Activated naive CD4-positive, alpha-beta T cell treated with anti-CD3 and anti-CD28 coated beads, Interleukin-2, amount 50 U/mL, for 72 hours (primary cell): ENCODE measurements at regions not wholly inside any gene's neighbourhood (a gene's known extent, or its start where the extent isn't known, plus 50 kb on each side); places are given as distances from the start of the nearest gene placed in this dataset.
A peak's percentile ranks its signal among the peaks of the same experiment; 100 is the strongest.
"Not testable (repeated sequence)": the region's sequence is repeated elsewhere in the genome, so short reads cannot be mapped to it uniquely, and the experiment has no call there.

Source experiments
- ATAC-seq, 2 donors: fragments of 150-1000 bp; cut with Tn5 transposase; 2 replicates each; pipeline ENCODE4 v1.10.0; 2021; ENCODE audit warnings: mild to moderate bottlenecking in 2 of 2, moderate library complexity in 2 of 2
- DNase-seq, 2 donors: peaks; one replicate each; pipeline ENCODE4 v3.0.0; 2021 to 2022; ENCODE audit warnings: low spot score in 2 of 2
- H3K27ac Mint-ChIP-seq, 2 donors: one replicate each; pipeline ENCODE4 v1.8.0; 2022; ENCODE audit warnings: mild to moderate bottlenecking in 2 of 2, mixed read lengths in 2 of 2
- H3K36me3 Mint-ChIP-seq, 2 donors: one replicate each; pipeline ENCODE4 v1.8.0; 2022; ENCODE audit warnings: mixed read lengths in 2 of 2
- H3K9me3 Mint-ChIP-seq, 2 donors: one replicate each; pipeline ENCODE4 v1.8.0; 2022; ENCODE audit warnings: mixed read lengths in 2 of 2

- no peak for DNase-seq
These were observed 95.5 kb downstream of the OTUD1 start for GRCh38 chr10:23534326-23534725.

GRCh38 chr10:23534761-23535160 is 95.9 kb downstream of the OTUD1 start:
- ATAC-seq (no peak), DNase-seq (no peak)
- H3K27ac Mint-ChIP-seq: peak overlapping the region; percentile 82 to 93
- H3K9me3 Mint-ChIP-seq: peaks cover 13 to 15% of the 10 kb centered on the region in 2 donors
- H3K36me3 Mint-ChIP-seq: peaks cover 20 to 24% of the 10 kb centered on the region in 2 donors

More at GRCh38 chr10:23534326-23534725, 95.5 kb downstream of the OTUD1 start:
- peak in 1 of 2 donors; percentile 2 for ATAC-seq
- Mint-ChIP-seq H3K9me3 (peaks cover 10 to 12% of the 10 kb centered on the region in 2 donors), H3K36me3 (peaks cover 15 to 19% of the 10 kb centered on the region in 2 donors), H3K27ac (peak overlapping the region; percentile 82 to 93)

DNA sequence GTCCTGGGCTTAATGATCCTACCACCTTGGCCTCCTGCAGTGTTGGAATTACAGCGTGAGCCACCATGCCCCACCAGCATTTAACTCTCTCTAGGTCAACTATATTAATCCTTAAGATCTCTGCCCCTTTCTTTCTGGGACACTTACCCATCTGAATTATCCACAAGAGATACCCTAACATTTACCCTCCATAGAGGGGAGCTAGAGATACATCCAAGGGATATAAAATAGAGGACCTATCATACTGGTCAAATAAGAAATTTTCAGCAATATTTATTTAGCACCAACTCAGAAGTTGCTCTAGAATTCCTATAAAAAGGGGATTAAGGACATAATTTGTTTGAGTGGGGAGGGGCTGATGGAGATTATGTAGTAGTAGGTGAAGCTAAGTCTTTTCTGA is 96.5 kb downstream of the OTUD1 start:
- H3K9me3 Mint-ChIP-seq: peaks cover 13 to 15% of the 10 kb centered on the region in 2 donors
- DNase-seq (no peak), ATAC-seq (no peak)
- H3K27ac Mint-ChIP-seq: peak overlapping the region; percentile 3 to 82
- peaks cover 26 to 30% of the 10 kb centered on the region in 2 donors for H3K36me3 Mint-ChIP-seq

- peaks cover 16 to 24% of the 10 kb centered on the region in 2 donors for H3K9me3 Mint-ChIP-seq
- peak in 1 of 2 donors; percentile 33 for ATAC-seq
- H3K36me3 Mint-ChIP-seq: peaks cover 26 to 35% of the 10 kb centered on the region in 2 donors
- H3K27ac Mint-ChIP-seq: peak overlapping the region in 1 of 2 donors; percentile 82
- DNase-seq: no peak
These were observed 100.1 kb downstream of the OTUD1 start for GRCh38 chr10:23538968-23539367.

DNA sequence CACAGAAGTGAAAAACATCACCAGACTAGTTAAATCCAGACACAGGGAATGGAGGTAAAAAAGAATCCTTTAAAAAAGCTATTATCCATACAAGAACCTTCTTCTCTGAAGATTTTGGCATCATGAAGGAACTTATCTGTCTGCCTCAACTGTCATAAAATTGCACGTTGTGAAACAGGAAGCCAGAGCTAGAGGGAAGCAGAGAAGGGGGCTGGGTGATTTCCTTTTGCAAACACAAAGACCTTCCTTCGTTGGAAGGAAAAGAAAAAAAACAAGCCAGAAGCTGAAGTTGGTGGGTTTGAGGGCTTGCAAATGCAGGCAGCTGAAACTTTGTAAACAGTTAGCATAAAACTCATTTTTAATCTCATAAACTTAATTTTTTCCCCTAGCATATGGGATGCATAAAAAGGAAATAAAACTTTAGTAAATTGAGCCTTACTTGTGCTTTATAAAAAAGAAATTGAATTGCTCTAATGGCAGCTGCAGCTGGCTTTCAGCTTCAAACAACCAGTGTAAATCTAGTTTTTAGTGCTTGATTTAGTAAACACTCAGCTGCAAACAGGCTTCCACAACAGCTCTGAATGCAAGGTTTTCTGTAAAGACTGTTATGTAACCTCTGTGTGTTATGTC is 101.6 kb downstream of the OTUD1 start:
- no peak for DNase-seq
- peaks cover 34 to 41% of the 10 kb centered on the region in 2 donors for H3K36me3 Mint-ChIP-seq
- ATAC-seq: no peak
- H3K9me3 Mint-ChIP-seq: peaks cover 20 to 28% of the 10 kb centered on the region in 2 donors
- H3K27ac Mint-ChIP-seq: peak overlapping the region; percentile 52 to 82

- H3K36me3 Mint-ChIP-seq: peaks cover 25 to 50% of the 10 kb centered on the region in 2 donors
- no peak for DNase-seq
These were observed 105.0 kb downstream of the OTUD1 start for GRCh38 chr10:23543691-23544380.

GRCh38 chr10:23545866-23546265 is 107.0 kb downstream of the OTUD1 start:
- peaks cover 4 to 21% of the 10 kb centered on the region in 2 donors for H3K9me3 Mint-ChIP-seq
- H3K27ac Mint-ChIP-seq: peak overlapping the region in 1 of 2 donors; percentile 31
- not testable (repeated sequence) for DNase-seq, ATAC-seq
- H3K36me3 Mint-ChIP-seq: peaks cover 9 to 33% of the 10 kb centered on the region in 2 donors

More at GRCh38 chr10:23543691-23544380, 105.0 kb downstream of the OTUD1 start:
- ATAC-seq: no peak
- no peak overlapping the region for H3K27ac Mint-ChIP-seq
- H3K9me3 Mint-ChIP-seq: peaks cover 11 to 26% of the 10 kb centered on the region in 2 donors

DNA sequence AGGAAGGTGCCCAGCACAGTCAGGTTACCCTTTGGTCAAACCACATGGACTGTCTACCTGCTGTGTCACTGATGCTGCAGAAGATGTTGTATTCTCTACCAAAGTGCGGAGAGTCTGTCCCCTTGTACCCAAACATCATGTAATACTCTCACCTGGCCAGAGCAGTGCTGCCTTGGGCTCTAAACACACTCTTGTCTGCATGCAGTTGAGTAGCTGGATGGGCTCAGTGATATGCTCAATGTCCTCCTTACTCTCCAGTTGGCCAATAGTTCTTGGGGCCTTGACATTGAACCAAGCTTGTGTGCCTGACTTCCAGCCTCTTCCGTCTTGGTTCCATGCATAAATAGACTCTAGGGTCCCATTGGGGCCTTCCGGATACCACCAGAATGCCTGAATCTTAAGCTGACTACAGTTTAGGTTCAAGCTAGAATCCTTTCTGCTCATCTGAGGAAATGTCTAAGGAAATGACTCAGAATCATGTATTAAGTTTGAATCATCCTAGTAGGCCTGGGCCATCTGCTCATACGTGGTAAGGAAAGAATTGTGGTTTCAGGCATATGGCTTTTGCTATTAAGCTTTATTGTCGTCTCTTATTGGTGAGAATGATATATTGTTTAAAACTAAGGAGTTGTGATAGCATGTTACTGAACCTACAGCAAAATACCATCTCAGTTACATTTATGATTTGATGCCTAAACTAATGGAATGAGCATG is 118.0 kb downstream of the OTUD1 start:
- H3K27ac Mint-ChIP-seq: peak overlapping the region; percentile 61 to 75
- peaks cover 7 to 8% of the 10 kb centered on the region in 2 donors for H3K9me3 Mint-ChIP-seq
- H3K36me3 Mint-ChIP-seq: peaks cover 8 to 9% of the 10 kb centered on the region in 2 donors
- DNase-seq (no peak), ATAC-seq (peak; percentile 95 to 99)

GRCh38 chr10:23557777-23558176 is 118.9 kb downstream of the OTUD1 start:
- DNase-seq: no peak
- Mint-ChIP-seq H3K36me3 (peaks cover 16% of the 10 kb centered on the region in 2 donors), H3K9me3 (peaks cover 13 to 14% of the 10 kb centered on the region in 2 donors), H3K27ac (peak overlapping the region in 1 of 2 donors; percentile 75)
- ATAC-seq: peak in 1 of 2 donors; percentile 31

DNA sequence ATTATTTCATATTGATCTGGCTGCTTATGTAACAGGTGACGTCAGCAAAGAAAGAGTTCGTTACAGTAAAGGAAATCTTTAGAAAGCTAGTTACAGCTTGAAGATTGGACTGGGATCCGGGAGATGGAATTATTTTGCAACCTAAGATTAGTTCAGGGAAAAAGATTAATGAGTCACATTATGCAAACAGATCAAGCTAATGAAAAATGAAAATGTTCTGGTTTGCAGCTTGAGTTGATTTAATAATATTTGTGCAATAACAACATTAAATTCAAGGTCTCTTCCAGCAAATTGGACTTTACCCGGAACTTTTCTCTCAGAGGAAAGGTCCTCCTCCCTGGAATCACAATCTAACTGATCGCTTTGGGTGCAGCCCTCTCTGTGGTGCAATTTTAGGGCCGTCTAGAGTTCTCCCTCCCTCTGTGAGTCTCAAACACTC is 119.5 kb downstream of the OTUD1 start:
- no peak for DNase-seq
- ATAC-seq: no peak
- peaks cover 17 to 18% of the 10 kb centered on the region in 2 donors for H3K36me3 Mint-ChIP-seq
- peaks cover 13 to 14% of the 10 kb centered on the region in 2 donors for H3K9me3 Mint-ChIP-seq
- peak overlapping the region in 1 of 2 donors; percentile 75 for H3K27ac Mint-ChIP-seq

DNA sequence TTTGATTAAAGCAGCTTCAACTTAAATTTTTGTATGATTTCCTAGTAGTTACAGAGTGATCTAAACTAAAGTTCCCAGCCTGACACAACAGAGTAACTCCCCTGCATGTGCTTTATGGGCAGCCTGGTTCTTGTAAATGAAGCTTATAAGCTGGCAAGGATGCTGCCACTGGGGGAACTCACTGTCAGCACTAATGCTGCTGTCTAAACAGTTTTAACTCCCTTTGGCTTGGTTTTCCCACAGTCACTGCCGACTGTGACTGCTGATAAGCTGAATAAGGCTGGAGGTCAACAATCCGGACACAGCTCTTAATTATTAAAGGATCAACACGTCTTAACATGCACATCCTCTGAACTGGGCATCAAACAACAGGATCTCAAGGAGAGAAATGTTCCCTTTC is 130.1 kb downstream of the OTUD1 start:
- ATAC-seq (no peak), DNase-seq (no peak)
- peaks cover 24 to 28% of the 10 kb centered on the region in 2 donors for H3K36me3 Mint-ChIP-seq
- H3K27ac Mint-ChIP-seq: no peak overlapping the region
- H3K9me3 Mint-ChIP-seq: peaks cover 25 to 33% of the 10 kb centered on the region in 2 donors

DNA sequence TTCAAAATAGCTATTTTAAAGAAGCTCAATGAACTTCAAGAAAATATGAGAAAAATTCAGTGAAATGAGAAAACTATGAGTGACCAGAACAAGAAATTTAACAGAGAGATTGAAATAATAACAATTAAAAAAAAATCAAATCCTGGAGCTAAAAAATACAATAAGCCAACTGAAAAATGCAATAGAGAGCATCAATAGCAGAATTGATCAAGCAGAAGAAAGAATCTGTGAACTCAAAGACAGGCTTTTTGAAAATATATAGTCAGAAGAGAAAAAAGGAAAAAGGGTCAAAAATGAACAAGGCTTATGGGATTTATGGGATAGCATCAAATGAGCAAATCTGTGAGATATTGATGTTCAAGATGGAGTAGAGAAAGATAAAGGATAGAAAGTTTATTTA is 133.0 kb downstream of the OTUD1 start:
- H3K27ac Mint-ChIP-seq: no peak overlapping the region
- ATAC-seq (no peak), DNase-seq (no peak)
- peaks cover 18 to 24% of the 10 kb centered on the region in 2 donors for H3K36me3 Mint-ChIP-seq
- H3K9me3 Mint-ChIP-seq: peaks cover 16 to 18% of the 10 kb centered on the region in 2 donors

DNA sequence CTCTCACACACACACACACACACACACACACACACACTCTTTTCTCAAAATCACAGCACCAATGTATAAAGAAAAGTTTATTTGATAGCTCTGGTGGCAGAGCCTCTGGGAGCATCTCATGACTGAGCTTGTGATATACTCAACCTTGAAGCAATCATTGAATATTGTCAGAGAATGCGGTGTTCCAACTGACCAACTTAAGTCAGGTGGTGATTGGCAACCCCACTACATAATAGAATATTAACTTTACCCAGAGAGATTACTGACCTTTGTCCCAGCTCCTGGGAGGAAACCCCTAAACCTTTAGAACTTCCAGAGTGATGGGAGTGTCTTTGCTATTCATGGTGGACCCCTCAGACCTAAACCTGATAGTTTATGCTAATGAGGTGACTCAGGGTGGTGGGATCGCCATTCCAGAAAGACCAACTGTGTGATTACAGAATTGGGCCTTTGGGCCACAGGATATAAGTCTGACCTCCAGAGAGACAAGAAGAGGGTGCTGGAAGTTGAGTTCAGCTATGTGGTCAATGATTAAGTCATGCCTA is 143.1 kb downstream of the OTUD1 start:
- peaks cover 0 to 4% of the 10 kb centered on the region in 2 donors for H3K36me3 Mint-ChIP-seq
- ATAC-seq (no peak), DNase-seq (no peak)
- no peak overlapping the region for H3K27ac Mint-ChIP-seq
- no peaks in the 10 kb centered on the region for H3K9me3 Mint-ChIP-seq

- peaks cover 0 to 6% of the 10 kb centered on the region in 2 donors for H3K36me3 Mint-ChIP-seq
- ATAC-seq (no peak), DNase-seq (no peak)
- H3K9me3 Mint-ChIP-seq: peaks cover 0 to 6% of the 10 kb centered on the region in 2 donors
- H3K27ac Mint-ChIP-seq: no peak overlapping the region
These were observed 145.5 kb downstream of the OTUD1 start for GRCh38 chr10:23584396-23584795.

GRCh38 chr10:23585186-23585585 is 146.3 kb downstream of the OTUD1 start:
- peaks cover 0 to 6% of the 10 kb centered on the region in 2 donors for H3K9me3 Mint-ChIP-seq

DNA sequence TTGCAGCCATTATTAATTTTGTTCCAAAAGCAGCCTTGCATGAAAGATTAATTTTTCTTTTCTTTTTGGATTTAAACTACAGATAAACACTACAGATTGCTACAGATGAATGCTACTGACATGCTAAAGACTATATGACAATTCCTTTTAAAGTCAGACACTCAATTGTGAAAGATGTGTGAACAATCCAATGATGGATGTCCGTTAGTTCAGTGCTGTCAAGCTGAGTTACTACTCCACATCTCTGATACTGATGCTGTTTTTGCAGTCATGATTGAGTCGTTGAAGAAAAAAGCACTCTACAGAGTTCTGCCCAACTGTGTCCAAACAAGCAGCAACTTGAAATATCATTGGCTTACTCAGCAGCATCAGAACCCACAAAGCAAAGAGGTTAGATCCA is 146.8 kb downstream of the OTUD1 start:
- ATAC-seq (no peak), DNase-seq (no peak)
- Mint-ChIP-seq H3K9me3 (peaks cover 0 to 6% of the 10 kb centered on the region in 2 donors), H3K27ac (no peak overlapping the region), H3K36me3 (peaks cover 0 to 6% of the 10 kb centered on the region in 2 donors)

More at GRCh38 chr10:23585186-23585585, 146.3 kb downstream of the OTUD1 start:
- DNase-seq (no peak), ATAC-seq (no peak)
- Mint-ChIP-seq H3K36me3 (peaks cover 0 to 6% of the 10 kb centered on the region in 2 donors), H3K27ac (no peak overlapping the region)
